ENCODE measurements at regions not wholly inside any gene's neighbourhood (a gene's known extent, or its start where the extent isn't known, plus 50 kb on each side); places are given as distances from the start of the nearest gene placed in this dataset.
"Not testable (repeated sequence)": the region's sequence is repeated elsewhere in the genome, so short reads cannot be mapped to it uniquely, and the experiment has no call there.

- no peaks in the 10 kb centered on the region for H3K9me3 ChIP-seq (ENCODE audit: low read depth, low read length)
Observed at GRCh38 chr22:48427731-48428211, 1399.9 kb downstream of the BRD1 start.

GRCh38 chr22:48426466-48427380 is 1401.0 kb downstream of the BRD1 start:
- no peaks in the 10 kb centered on the region for H3K9me3 ChIP-seq (ENCODE audit: low read depth, low read length)
- no peaks in the 10 kb centered on the region for H3K4me1 ChIP-seq (ENCODE audit: insufficient read depth, low read length)
- H3K27me3 ChIP-seq (ENCODE audit: insufficient read depth, low read length) = no peaks in the 10 kb centered on the region
- H3K4me3 ChIP-seq (ENCODE audit: low read length) = no peak overlapping the region

More at GRCh38 chr22:48427731-48428211, 1399.9 kb downstream of the BRD1 start:
- Histone ChIP-seq H3K27me3 (ENCODE audit: insufficient read depth, low read length) (no peaks in the 10 kb centered on the region), H3K4me3 (ENCODE audit: low read length) (no peak overlapping the region), H3K4me1 (ENCODE audit: insufficient read depth, low read length) (no peaks in the 10 kb centered on the region)

- Histone ChIP-seq H3K9me3 (ENCODE audit: low read depth, low read length) (no peaks in the 10 kb centered on the region), H3K27me3 (ENCODE audit: insufficient read depth, low read length) (no peaks in the 10 kb centered on the region), H3K4me1 (ENCODE audit: insufficient read depth, low read length) (no peaks in the 10 kb centered on the region), H3K4me3 (ENCODE audit: low read length) (no peak overlapping the region)
Observed at GRCh38 chr22:48425641-48426040, 1402.0 kb downstream of the BRD1 start.

GRCh38 chr22:48425091-48425506 is 1402.6 kb downstream of the BRD1 start:
- Histone ChIP-seq H3K9me3 (ENCODE audit: low read depth, low read length) (no peaks in the 10 kb centered on the region), H3K4me3 (ENCODE audit: low read length) (no peak overlapping the region), H3K4me1 (ENCODE audit: insufficient read depth, low read length) (no peaks in the 10 kb centered on the region), H3K27me3 (ENCODE audit: insufficient read depth, low read length) (no peaks in the 10 kb centered on the region)

- H3K4me3 ChIP-seq (ENCODE audit: low read length) = no peak overlapping the region
- no peaks in the 10 kb centered on the region for H3K27me3 ChIP-seq (ENCODE audit: insufficient read depth, low read length)
- no peaks in the 10 kb centered on the region for H3K9me3 ChIP-seq (ENCODE audit: low read depth, low read length)
- no peaks in the 10 kb centered on the region for H3K4me1 ChIP-seq (ENCODE audit: insufficient read depth, low read length)
Observed at GRCh38 chr22:48424661-48425060, 1403.0 kb downstream of the BRD1 start.

GRCh38 chr22:48424201-48424627 is 1403.5 kb downstream of the BRD1 start:
- H3K27me3 ChIP-seq (ENCODE audit: insufficient read depth, low read length) = no peaks in the 10 kb centered on the region
- no peak overlapping the region for H3K4me3 ChIP-seq (ENCODE audit: low read length)
- no peaks in the 10 kb centered on the region for H3K4me1 ChIP-seq (ENCODE audit: insufficient read depth, low read length)
- H3K9me3 ChIP-seq (ENCODE audit: low read depth, low read length) = no peaks in the 10 kb centered on the region

GRCh38 chr22:48423481-48423911 is 1404.2 kb downstream of the BRD1 start:
- Histone ChIP-seq H3K27me3 (ENCODE audit: insufficient read depth, low read length) (no peaks in the 10 kb centered on the region), H3K4me1 (ENCODE audit: insufficient read depth, low read length) (no peaks in the 10 kb centered on the region), H3K9me3 (ENCODE audit: low read depth, low read length) (no peaks in the 10 kb centered on the region), H3K4me3 (ENCODE audit: low read length) (no peak overlapping the region)

- H3K9me3 ChIP-seq (ENCODE audit: low read depth, low read length) = no peaks in the 10 kb centered on the region
- no peaks in the 10 kb centered on the region for H3K4me1 ChIP-seq (ENCODE audit: insufficient read depth, low read length)
- no peak overlapping the region for H3K4me3 ChIP-seq (ENCODE audit: low read length)
- no peaks in the 10 kb centered on the region for H3K27me3 ChIP-seq (ENCODE audit: insufficient read depth, low read length)
Observed at GRCh38 chr22:48422900-48423480, 1404.7 kb downstream of the BRD1 start.

GRCh38 chr22:48418831-48419230 is 1408.8 kb downstream of the BRD1 start:
- no peaks in the 10 kb centered on the region for H3K4me1 ChIP-seq (ENCODE audit: insufficient read depth, low read length)
- no peaks in the 10 kb centered on the region for H3K27me3 ChIP-seq (ENCODE audit: insufficient read depth, low read length)
- H3K4me3 ChIP-seq (ENCODE audit: low read length) = no peak overlapping the region
- no peaks in the 10 kb centered on the region for H3K9me3 ChIP-seq (ENCODE audit: low read depth, low read length)

- Histone ChIP-seq H3K4me1 (ENCODE audit: insufficient read depth, low read length) (no peaks in the 10 kb centered on the region), H3K27me3 (ENCODE audit: insufficient read depth, low read length) (no peaks in the 10 kb centered on the region), H3K9me3 (ENCODE audit: low read depth, low read length) (no peaks in the 10 kb centered on the region), H3K4me3 (ENCODE audit: low read length) (no peak overlapping the region)
Observed at GRCh38 chr22:48417225-48418070, 1410.2 kb downstream of the BRD1 start.

- no peaks in the 10 kb centered on the region for H3K27me3 ChIP-seq (ENCODE audit: insufficient read depth, low read length)
- no peaks in the 10 kb centered on the region for H3K9me3 ChIP-seq (ENCODE audit: low read depth, low read length)
- no peaks in the 10 kb centered on the region for H3K4me1 ChIP-seq (ENCODE audit: insufficient read depth, low read length)
- no peak overlapping the region for H3K4me3 ChIP-seq (ENCODE audit: low read length)
Observed at GRCh38 chr22:48416396-48417224, 1411.1 kb downstream of the BRD1 start.

GRCh38 chr22:48415520-48415919 is 1412.2 kb downstream of the BRD1 start:
- Histone ChIP-seq H3K4me1 (ENCODE audit: insufficient read depth, low read length) (no peaks in the 10 kb centered on the region), H3K27me3 (ENCODE audit: insufficient read depth, low read length) (no peaks in the 10 kb centered on the region), H3K4me3 (ENCODE audit: low read length) (no peak overlapping the region), H3K9me3 (ENCODE audit: low read depth, low read length) (no peaks in the 10 kb centered on the region)

GRCh38 chr22:48414651-48415050 is 1413.0 kb downstream of the BRD1 start:
- H3K4me3 ChIP-seq (ENCODE audit: low read length) = no peak overlapping the region
- H3K9me3 ChIP-seq (ENCODE audit: low read depth, low read length) = no peaks in the 10 kb centered on the region
- no peaks in the 10 kb centered on the region for H3K27me3 ChIP-seq (ENCODE audit: insufficient read depth, low read length)
- no peaks in the 10 kb centered on the region for H3K4me1 ChIP-seq (ENCODE audit: insufficient read depth, low read length)

- H3K4me1 ChIP-seq (ENCODE audit: insufficient read depth, low read length); H3K27me3 ChIP-seq (ENCODE audit: insufficient read depth, low read length); H3K9me3 ChIP-seq (ENCODE audit: low read depth, low read length); H3K4me3 ChIP-seq (ENCODE audit: low read length): not testable (repeated sequence)
Observed at GRCh38 chr22:48412931-48413330, 1414.7 kb downstream of the BRD1 start.

Measured in mononuclear cell (primary cell).